ENCODE measurements at regions not wholly inside any gene's neighbourhood (a gene's known extent, or its start where the extent isn't known, plus 50 kb on each side); places are given as distances from the start of the nearest gene placed in this dataset.

- no peak for TF ChIP-seq BCL11B (tag by site-specific recombination; IDR thresholded peaks at IDR 0.05; ENCODE audit: low read depth)
These were observed 132.2 kb upstream of the BNIP2 start (continued) for GRCh38 chr15:59821286-59821685.

GRCh38 chr15:59819092-59819491 lies 130.0 kb upstream of the BNIP2 start:
- Histone ChIP-seq H3K27ac (ENCODE audit: extremely low read depth, low read depth, low read length) (no peak overlapping the region), H3K4me1 (ENCODE audit: control insufficient read depth, insufficient read depth, low read length) (peaks cover 10% of the 10 kb centered on the region; the same call in 1 of the 2 replicates), H3K36me3 (ENCODE audit: control insufficient read depth in 2 of 2, insufficient read depth in 1 of 2, low read length in 2 of 2) (no peaks in the 10 kb centered on the region), H3K9me3 (ENCODE audit: control insufficient read depth, insufficient read depth, low read depth, low read length) (no peaks in the 10 kb centered on the region), H3K4me3 (ENCODE audit: low read depth, low read length) (no peak overlapping the region)
- ChIA-PET POLR2A (no interaction called here), CTCF (interaction anchor here (0.7 to 4.2 kb wide), 3 partner anchors 28 to 508 kb away, joined by 3 to 13 read pairs (median 4); no protein-coding TSS in a partner anchor)
- no peak for TF ChIP-seq ZNF488 (tag by site-specific recombination; IDR thresholded peaks at IDR 0.05)
- TF ChIP-seq ZNF239 (tag by site-specific recombination; IDR thresholded peaks at IDR 0.05): no peak
- no peak for TF ChIP-seq MYNN (tag by site-specific recombination; IDR thresholded peaks at IDR 0.05; ENCODE audit: borderline replicate concordance)
- TF ChIP-seq ZNF16 (tag by site-specific recombination; IDR thresholded peaks at IDR 0.05; ENCODE audit: low read depth): no peak
- TF ChIP-seq PRDM10 (tag by site-specific recombination; IDR thresholded peaks at IDR 0.05): peak; percentile 84
- no peak for TF ChIP-seq ZNF280C (tag by site-specific recombination; IDR thresholded peaks at IDR 0.05)
- peak; percentile 15; the same call in 1 of the 2 replicates for TF ChIP-seq ZBTB20 (tag by site-specific recombination; IDR thresholded peaks at IDR 0.05)
- TF ChIP-seq ZNF175 (tag by site-specific recombination; IDR thresholded peaks at IDR 0.05): no peak
- peak; percentile 56; the same call in 1 of the 2 replicates for TF ChIP-seq CTCF (tag by site-specific recombination; IDR thresholded peaks at IDR 0.05)
- TF ChIP-seq ZNF146 (tag by site-specific recombination; IDR thresholded peaks at IDR 0.05): no peak
- TF ChIP-seq ZNF518A (tag by site-specific recombination; conservative IDR thresholded peaks at IDR 0.05; ENCODE audit: low read depth): no peak
- TF ChIP-seq ZNF391 (tag by site-specific recombination; IDR thresholded peaks at IDR 0.05; ENCODE audit: borderline replicate concordance, low read depth): no peak
- peak; percentile 41; the same call in 1 of the 2 replicates for TF ChIP-seq ZBTB17 (tag by site-specific recombination; IDR thresholded peaks at IDR 0.05)
- TF ChIP-seq ZNF707 (tag by site-specific recombination; IDR thresholded peaks at IDR 0.05): no peak
- TF ChIP-seq ZNF654 (tag by site-specific recombination; IDR thresholded peaks at IDR 0.05; ENCODE audit: low read depth): peak; percentile 45
